ENCODE measurements at regions not wholly inside any gene's neighbourhood (a gene's known extent, or its start where the extent isn't known, plus 50 kb on each side); places are given as distances from the start of the nearest gene placed in this dataset.
"Not testable (repeated sequence)": the region's sequence is repeated elsewhere in the genome, so short reads cannot be mapped to it uniquely, and the experiment has no call there.

DNA sequence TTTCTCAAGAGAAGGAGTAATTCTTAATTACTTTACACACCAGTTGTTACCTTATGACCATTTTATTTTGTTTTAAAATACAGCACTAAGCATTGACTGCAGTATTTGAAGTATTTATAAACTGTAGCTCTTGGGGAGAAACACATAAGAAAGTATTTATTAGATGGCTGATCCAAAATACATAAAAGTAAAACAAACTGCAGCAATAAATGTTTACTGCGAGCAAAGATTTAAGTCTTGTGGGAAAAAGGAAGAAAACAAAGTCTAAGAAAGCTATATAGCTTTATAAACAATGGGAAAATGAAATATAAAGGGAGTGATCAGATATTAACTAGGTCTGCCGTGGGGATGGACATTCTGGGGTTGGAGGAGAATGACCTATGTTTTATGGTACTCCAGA lies 347.2 kb upstream of the ZC3H15 start:
- TF ChIP-seq, protein P1, sequence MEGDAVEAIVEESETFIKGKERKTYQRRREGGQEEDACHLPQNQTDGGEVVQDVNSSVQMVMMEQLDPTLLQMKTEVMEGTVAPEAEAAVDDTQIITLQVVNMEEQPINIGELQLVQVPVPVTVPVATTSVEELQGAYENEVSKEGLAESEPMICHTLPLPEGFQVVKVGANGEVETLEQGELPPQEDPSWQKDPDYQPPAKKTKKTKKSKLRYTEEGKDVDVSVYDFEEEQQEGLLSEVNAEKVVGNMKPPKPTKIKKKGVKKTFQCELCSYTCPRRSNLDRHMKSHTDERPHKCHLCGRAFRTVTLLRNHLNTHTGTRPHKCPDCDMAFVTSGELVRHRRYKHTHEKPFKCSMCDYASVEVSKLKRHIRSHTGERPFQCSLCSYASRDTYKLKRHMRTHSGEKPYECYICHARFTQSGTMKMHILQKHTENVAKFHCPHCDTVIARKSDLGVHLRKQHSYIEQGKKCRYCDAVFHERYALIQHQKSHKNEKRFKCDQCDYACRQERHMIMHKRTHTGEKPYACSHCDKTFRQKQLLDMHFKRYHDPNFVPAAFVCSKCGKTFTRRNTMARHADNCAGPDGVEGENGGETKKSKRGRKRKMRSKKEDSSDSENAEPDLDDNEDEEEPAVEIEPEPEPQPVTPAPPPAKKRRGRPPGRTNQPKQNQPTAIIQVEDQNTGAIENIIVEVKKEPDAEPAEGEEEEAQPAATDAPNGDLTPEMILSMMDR (IDR thresholded peaks at IDR 0.05; ENCODE audit: low read depth, low read length) = no peak
- H3K4me3 ChIP-seq (ENCODE audit: low read depth, low read length) = no peak overlapping the region
- no peaks in the 10 kb centered on the region for H3K9me3 ChIP-seq
- DNase-seq = no peak
- no peaks in the 10 kb centered on the region for H3K36me3 ChIP-seq
- H3K4me1 ChIP-seq = no peaks in the 10 kb centered on the region
- H3K27me3 ChIP-seq = no peaks in the 10 kb centered on the region

DNA sequence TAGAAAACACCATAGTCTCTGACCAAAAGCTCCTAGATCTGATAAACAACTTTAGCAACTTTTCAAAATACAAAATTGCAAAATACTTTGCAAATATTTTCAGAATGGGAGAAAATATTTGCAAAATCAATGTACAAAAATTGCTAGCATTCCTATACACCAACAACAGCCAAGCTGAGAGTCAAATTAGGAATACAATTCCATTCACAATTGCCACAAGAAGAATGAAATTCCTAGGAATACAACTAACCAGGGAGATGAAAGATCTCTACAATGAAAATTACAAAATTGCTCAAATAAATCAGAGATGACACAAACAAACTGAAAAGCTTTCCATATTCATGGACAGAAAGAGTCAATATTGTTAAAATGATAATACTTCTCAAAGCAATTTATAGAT lies 327.0 kb upstream of the ZC3H15 start:
- H3K4me1 ChIP-seq = no peaks in the 10 kb centered on the region
- no peaks in the 10 kb centered on the region for H3K9me3 ChIP-seq
- no peak overlapping the region for H3K4me3 ChIP-seq (ENCODE audit: low read depth, low read length)
- no peaks in the 10 kb centered on the region for H3K27me3 ChIP-seq
- no peak for DNase-seq
- no peaks in the 10 kb centered on the region for H3K36me3 ChIP-seq
- TF ChIP-seq, protein P1 (IDR thresholded peaks at IDR 0.05; ENCODE audit: low read depth, low read length) = no peak

GRCh38 chr2:186164325-186164724 lies 321.7 kb upstream of the ZC3H15 start:
- H3K4me1 ChIP-seq = no peaks in the 10 kb centered on the region
- H3K36me3 ChIP-seq = no peaks in the 10 kb centered on the region
- no peak for DNase-seq
- H3K27me3 ChIP-seq = no peaks in the 10 kb centered on the region
- H3K9me3 ChIP-seq = no peaks in the 10 kb centered on the region
- no peak overlapping the region for H3K4me3 ChIP-seq (ENCODE audit: low read depth, low read length)
- TF ChIP-seq, protein P1 (IDR thresholded peaks at IDR 0.05; ENCODE audit: low read depth, low read length) = no peak

GRCh38 chr2:186170693-186171092 lies 315.4 kb upstream of the ZC3H15 start:
- DNase-seq = no peak
- H3K4me3 ChIP-seq (ENCODE audit: low read depth, low read length) = no peak overlapping the region
- no peaks in the 10 kb centered on the region for H3K9me3 ChIP-seq
- H3K36me3 ChIP-seq = no peaks in the 10 kb centered on the region
- no peaks in the 10 kb centered on the region for H3K4me1 ChIP-seq
- TF ChIP-seq, protein P1 (IDR thresholded peaks at IDR 0.05; ENCODE audit: low read depth, low read length) = no peak
- H3K27me3 ChIP-seq = no peaks in the 10 kb centered on the region

- Histone ChIP-seq H3K27me3 (no peaks in the 10 kb centered on the region), H3K4me1 (no peaks in the 10 kb centered on the region), H3K4me3 (ENCODE audit: low read depth, low read length) (no peak overlapping the region), H3K9me3 (no peaks in the 10 kb centered on the region), H3K36me3 (no peaks in the 10 kb centered on the region)
- TF ChIP-seq, protein P1 (IDR thresholded peaks at IDR 0.05; ENCODE audit: low read depth, low read length) = no peak
- no peak for DNase-seq
Observed at GRCh38 chr2:186181625-186182024, 304.4 kb upstream of the ZC3H15 start.

- H3K36me3 ChIP-seq; DNase-seq; H3K4me1 ChIP-seq; H3K27me3 ChIP-seq; H3K4me3 ChIP-seq (ENCODE audit: low read depth, low read length); H3K9me3 ChIP-seq: not testable (repeated sequence)
Observed at GRCh38 chr2:186182366-186182765, 303.7 kb upstream of the ZC3H15 start.

DNA sequence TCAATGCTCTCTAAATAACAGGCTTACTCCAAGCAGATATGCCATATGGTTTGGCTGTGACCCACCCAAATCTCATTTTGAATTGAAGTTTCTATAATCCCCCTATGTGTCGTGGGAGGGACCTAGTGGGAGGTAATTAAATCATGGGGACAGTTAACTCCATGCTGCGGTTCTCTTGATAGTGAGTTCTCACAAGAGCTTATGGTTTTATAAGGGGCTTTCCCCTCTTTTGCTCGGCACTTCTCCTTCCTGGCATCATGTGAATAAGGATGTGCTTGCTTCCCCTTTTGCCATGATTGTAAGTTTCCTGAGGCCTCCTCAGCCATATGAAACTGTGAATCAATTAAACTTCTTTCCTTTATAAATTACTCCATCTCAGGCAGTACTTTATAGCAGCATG lies 302.7 kb upstream of the ZC3H15 start:
- no peaks in the 10 kb centered on the region for H3K36me3 ChIP-seq
- no peaks in the 10 kb centered on the region for H3K4me1 ChIP-seq
- no peak for DNase-seq
- H3K27me3 ChIP-seq = no peaks in the 10 kb centered on the region
- TF ChIP-seq, protein P1 (IDR thresholded peaks at IDR 0.05; ENCODE audit: low read depth, low read length) = no peak
- H3K9me3 ChIP-seq = no peaks in the 10 kb centered on the region
- no peak overlapping the region for H3K4me3 ChIP-seq (ENCODE audit: low read depth, low read length)

All from BE2C (cell line).